ENCODE measurements at regions not wholly inside any gene's neighbourhood (a gene's known extent, or its start where the extent isn't known, plus 50 kb on each side); places are given as distances from the start of the nearest gene placed in this dataset.

DNA sequence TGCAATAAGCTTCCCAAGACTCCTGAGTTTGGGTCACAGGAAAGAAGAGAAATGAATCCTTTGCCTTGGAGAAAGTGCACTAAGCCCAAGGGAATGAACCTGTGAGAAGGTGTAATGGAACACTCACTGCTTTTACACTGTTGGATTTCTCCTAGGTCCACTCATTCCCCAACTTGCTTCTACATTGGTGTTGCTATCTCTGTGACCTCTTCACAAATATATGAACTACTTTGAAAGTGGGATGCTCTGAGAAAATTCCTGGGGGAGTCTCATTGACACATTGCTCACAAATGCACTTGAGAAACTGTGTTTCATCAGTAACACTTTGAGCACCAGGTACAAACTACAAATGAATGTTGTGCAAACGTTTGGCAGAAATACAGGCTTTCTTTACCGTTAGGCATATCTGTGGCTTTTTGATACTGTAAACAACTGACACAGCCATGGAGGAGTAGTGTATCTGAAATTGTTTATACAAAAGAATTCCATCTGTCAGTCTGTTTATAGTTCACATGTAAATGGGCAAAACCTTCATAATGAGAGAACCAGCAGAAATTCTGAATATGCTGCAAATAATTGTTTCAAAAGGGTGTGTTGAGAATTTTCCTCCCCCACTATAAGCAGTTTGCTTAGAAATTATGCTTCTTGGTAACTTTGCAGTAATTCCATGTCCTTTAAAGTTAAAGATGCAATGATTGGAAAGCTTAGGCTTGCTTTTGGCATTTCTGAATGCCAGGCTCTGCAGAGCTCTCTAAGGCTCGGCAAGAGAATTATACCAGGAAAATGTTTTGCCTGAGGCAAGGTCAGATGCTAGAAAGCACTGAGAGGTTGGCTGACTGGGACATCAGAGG lies 348.5 kb upstream of the DDHD1 start:
- DNase-seq, result no peak

DNA sequence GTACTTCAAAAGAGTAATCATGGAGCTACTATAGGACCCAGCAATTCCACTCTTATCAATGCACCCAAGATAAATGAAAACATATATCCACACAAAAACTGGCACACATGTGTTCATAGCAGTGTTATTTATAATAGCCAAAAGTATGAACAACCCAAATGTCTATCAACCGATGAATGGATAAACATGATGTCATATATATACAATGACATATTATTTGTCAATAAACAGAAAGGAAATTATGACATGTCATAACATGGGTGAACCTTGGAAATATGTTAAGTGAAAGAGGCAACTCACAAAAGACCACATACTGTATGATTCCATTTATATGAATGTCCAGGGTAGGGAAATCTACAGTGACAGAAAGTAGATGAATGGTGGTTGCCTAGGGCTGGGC lies 347.1 kb upstream of the DDHD1 start:
- no peak for DNase-seq

DNA sequence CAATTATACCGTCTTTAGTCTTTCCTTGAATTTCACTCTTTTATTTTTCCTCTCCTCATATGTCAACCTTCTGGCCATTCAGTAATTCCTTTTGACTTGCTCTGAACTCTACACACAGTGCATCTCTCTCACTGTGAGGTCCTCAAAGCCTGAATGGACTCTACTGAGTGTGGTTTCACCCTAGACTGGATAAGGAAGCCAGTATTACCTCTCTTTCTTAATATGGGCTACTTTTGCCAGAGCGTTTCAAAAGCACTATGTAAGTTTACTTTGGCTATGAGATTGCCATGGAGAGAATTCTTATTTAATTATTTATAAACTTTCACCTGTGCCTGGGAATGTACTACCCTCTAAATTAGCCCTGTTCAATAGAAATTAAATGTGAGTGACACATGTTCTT lies 343.5 kb upstream of the DDHD1 start:
- no peak for DNase-seq

DNA sequence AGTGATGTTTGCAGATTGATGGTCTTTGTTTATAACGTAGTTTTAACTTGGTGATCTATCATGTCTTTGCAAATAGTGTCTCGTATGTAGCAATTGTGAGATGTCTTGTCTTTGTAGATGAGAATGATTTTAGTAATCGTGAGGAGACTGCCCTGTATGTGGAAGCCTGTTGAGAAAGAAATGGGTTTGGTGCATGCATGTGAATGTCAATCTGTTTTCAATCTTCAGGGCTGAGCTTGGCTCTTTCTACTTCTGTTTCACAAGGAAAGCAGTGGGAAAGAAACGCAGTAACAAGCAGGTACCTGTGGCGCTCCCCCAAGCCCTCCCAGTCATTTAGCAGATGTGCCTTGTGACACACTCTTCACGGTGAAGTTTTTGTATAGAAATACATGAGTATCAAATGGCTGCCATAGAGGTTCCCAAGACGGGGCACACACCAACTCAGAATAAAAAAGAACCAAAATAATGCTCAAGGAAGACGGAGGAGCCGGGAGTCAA lies 342.8 kb upstream of the DDHD1 start:
- DNase-seq, result no peak

DNA sequence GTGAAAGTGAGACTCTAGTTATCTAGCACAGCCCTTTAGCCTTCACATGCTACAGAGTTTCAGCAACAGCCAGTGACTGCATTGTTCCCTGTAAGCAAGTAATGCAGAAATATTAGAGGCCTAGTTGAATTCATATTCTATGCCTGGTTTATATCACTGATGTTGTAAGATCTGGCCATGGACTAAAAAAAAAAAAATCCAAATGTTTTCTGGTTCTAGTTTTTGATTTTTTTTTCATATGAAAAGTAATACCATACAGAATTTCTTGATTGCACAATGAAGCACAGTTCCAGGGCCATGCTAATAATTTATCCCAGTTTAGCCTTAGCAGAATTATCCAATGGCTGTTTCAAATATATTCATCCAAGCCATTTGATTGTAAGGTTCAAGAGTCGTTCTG lies 341.5 kb upstream of the DDHD1 start:
- no peak for DNase-seq

DNA sequence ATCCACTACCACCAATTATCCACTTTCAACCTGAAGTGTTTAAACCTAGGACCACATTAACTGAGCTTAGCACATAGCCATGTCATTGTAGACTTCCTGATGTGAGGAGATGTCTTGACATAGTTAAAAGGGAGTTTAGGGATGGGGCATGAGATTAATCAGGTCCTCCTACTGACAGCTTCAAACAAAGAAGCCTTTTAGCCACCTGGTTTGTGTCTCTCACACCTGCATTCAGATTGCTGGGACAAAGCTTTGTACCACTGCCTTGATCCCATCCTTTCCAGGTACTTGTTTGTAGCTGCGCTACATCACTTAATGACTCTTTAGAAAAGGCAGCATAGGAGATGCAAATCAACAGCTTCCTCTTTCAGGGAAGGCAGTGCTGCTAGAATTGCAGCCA lies 340.7 kb upstream of the DDHD1 start:
- no peak for DNase-seq

DNA sequence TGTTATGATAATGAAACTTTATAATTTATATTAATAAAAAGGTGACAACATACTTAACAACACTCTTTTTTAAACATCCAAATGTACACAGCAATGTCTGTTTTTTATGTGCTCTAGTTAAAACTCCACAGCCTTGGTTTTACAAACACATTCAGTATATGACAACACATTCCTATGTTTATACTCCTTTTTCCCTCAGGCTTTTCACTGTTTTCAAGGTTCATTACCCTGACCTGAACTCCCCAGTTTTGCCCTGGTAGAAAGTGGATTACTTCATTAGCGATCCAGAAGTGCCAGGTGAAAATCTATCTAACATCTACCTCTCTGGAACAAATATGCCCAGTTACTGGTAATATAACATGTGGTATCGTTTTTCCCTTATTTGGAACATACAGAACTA lies 340.2 kb upstream of the DDHD1 start:
- DNase-seq, result no peak

DNA sequence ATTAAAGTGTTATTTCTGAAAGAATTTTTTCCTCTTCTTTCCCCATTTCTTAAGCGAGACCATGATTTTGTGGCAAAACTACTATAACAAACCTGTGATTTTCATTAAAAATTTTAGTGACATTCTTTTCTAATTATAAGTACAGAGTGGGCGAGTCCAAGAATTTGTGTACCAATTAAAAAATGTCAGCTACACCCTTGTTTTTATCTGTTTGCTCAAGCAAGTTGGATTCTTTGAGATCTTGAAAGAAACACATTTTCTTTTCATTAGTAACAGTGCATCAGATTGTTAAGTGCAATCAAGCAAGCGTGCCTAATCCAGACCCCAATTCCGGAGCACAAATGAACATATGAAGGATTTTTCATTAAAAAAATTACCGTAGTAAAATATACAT lies 338.8 kb upstream of the DDHD1 start:
- no peak for DNase-seq

DNA sequence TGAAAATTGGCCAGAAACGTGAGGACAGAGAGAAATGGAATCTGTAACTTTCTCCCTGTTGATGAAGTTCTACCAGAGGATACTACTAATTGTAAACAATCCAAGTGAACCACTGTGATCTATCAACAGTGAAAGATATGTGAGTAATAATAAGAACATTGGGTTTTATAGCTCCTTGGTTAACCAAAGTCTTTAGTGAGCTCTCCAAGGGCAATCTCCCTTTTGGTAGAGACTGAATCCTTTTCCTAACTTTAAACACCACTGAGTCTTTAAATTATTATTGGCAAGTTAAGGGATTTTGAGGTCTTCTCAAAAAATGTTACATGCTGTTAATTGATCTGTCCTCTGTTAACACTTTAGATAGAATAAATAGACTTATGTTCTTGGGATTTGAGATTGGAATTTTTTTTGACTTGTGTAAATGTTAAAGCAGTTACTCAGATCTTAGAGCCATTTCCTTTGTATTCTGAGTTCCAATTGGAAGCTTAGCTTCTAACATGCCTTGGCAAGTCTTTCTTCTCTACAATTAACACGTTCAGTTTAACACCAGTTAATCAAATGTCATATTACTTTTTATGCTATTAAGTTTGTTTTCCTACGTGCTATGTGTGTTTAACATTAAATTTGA lies 338.2 kb upstream of the DDHD1 start:
- DNase-seq, result no peak

DNA sequence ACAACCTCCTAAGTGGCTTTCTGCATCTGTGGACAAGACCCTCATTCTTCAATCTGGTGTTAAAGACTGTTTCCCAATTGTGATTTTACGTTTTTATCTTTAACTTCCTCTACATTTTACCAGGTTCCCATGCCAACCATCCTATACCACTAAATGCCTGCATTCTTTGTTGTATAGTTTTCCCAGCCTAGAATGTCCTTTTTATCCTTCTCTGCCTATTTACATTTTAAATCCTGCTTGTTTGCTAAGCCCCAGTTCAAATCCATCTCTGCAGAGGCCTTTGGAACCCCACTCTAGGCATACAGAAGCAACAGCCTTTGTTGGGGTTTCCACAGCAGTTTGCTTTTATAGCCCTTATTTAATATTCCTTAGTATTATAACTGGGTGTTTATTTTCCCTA lies 325.1 kb upstream of the DDHD1 start:
- no peak for DNase-seq

DNA sequence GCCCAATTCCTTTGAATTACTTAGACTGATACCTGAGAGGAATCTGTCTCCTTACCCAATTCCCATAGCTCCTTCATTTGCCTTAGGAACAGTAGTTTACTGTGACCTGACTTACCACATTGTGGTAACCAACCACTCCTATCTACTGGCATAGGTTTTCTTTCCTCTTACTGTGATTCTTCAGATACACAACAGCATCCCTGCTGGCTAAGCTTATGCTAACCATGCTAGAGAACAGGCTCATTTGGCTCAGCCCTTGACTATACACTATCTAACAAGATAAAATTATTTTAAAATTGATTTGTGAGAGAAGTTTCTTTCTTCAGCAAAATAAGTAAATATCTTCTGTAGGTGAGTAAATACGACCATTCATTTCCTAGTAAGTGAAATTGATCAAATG lies 320.4 kb upstream of the DDHD1 start:
- DNase-seq, result no peak

DNA sequence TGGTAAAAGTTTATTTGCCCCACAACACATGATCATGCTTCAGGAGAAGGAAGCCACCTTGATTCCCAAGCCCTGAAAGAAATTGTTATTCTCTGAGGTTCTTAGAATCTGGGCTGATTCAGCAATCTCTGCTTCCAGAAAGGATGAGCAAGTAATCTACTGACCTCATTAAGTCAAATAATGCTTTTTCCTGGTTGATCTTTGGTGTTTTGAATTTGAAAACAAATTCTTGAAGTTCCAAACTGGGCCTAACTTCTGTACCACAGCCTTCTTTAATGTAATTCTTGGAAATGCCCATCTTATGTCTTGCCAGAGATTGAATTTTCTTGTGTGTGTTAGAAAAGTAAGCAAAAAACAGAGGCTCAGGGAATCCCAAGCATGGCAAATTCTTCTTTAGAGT lies 319.2 kb upstream of the DDHD1 start:
- DNase-seq, result no peak

DNA sequence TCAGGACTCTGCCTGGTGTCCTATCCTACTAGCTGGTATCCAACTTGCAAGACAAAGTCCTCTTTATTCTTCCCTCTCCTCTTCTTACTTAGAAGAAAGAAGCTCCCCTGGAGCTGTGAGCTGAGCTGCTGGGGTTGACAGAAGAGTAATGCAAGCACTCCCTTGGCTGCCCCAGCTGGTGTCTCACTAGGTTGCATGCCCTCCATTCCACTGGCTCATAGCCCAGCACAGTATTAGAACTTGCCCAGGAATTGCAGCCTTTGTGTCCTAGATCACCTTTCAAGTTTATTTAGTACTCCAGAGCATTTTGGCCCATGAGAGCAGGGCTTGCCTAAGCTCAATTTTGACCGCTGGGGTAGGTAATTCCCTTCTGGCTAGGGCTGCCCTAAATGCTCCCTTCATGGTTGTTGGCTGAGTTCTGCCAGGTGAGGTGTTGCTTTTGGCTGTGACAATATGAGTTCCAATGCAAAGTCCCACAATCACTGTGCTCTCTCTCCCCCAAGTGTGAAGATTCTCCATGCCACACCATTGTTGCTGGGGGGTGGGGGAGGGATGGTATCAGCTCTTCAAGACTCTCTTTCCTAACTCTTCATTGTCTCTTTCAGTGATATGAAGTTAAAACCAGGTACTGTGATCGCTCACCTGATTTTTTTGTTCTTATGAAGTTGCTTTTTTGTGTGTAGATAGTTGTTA lies 317.4 kb upstream of the DDHD1 start:
- DNase-seq, result no peak

DNA sequence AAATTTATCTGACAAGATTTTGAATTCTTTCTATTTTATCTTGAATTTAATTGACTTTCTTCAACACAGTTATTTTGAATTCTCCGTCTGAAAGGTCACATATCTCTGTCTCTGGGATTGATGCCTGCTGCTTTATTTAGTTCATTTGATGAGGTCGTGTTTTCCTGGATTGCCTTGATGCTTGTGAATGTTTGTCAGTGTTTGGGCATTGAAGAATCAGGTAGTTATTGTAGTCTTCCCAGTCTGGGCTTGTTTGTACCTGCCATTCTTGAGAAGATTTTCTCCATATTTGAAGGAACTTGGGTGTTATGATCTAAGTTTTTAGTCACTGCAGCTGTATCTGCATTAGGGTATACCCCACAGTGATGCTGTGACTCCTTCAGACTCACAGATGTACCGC lies 315.8 kb upstream of the DDHD1 start:
- no peak for DNase-seq

DNA sequence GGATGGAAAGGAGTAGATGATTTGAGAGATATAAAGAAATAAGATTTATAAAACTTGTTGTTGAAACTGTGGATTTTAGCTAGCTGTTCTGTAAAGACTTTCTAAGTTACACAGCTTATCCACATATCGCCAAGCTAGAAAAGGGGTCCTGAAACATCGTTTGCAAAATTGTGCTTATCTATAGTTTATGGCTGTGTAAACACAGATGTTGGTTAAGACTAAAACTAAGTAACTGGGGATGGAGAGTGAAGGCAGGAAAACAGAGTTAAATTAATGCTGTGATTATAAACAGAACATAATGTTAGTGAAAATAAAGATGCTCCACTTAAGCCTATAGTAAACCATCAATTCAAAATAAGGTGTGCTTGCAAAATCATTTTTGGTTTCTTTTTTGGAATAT lies 311.3 kb upstream of the DDHD1 start:
- DNase-seq, result no peak

DNA sequence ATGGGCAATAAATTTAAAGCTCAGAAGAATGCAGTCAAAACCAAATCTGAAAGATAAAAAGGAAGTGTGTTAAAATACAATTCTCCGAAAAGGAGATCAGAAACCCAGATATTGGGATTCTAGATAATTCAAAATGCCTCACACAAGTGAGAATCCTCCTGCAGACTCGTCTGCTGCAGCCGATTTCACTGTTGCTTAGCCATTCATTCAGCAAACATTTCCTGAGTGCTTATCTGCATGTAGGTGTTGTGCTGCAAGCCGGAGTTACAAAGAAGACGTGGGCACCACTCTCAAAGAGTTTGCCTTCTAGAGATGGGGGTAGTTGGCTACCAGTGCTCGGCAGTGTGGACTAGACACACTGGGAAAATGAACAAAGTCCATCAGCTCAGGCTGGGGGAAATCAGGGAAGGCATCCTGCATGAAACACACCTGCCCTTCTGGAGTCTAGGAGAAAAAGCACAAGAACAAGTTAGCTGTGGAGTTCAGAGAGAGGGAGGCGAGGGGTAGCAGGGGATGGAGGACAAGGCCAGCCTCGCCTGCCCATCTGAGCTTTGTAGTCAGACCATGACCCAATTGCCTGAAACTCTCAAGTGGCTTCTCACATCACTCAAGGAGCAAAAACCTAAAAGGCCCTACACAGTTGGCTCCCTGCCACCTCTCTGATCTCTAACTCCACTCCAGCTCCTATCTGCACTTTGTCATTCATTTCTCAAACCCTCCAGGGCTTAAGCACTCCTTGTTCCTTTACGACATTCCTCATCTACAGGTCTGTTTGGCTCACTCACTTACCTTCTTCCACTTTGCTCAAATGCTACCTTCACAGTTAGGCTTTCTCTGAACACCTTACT lies 310.0 kb upstream of the DDHD1 start:
- DNase-seq, result no peak

DNA sequence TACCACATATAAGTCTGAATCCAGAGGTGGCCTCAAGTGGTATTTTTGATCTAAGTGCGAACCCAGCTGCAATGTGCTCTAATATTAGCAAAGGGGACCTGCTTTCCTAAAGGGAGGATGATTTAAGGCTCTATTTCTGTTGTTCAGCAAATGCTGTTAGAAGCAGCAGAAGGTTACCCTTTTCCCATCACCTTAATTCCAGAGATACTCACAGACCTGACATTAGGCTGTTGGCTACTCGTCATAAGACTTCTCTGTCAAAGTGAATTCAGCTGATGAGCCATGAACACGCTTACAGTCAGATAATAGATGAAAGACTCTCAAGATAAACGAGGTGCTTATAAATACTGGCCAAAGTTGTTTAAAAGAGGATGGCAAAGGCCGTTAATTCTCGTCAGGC lies 308.7 kb upstream of the DDHD1 start:
- no peak for DNase-seq

DNA sequence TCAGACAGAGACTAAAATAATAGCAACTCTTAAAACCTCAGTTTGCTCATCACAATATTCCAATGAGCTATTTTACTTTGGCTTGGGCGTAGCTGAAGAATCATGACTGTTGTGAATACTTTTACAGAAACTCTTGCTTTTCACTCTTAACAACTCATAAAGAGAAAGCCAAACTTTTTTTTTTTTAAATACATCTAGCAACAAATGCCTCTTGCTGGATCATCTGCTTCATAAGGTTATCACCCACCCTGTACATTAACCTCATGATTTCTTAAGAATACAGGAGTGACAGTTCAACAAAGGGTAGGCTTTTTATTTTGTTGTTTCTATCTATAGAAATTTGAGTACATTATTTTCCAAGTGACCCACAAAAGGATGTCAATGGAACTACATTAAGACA lies 307.4 kb upstream of the DDHD1 start:
- DNase-seq, result no peak

DNA sequence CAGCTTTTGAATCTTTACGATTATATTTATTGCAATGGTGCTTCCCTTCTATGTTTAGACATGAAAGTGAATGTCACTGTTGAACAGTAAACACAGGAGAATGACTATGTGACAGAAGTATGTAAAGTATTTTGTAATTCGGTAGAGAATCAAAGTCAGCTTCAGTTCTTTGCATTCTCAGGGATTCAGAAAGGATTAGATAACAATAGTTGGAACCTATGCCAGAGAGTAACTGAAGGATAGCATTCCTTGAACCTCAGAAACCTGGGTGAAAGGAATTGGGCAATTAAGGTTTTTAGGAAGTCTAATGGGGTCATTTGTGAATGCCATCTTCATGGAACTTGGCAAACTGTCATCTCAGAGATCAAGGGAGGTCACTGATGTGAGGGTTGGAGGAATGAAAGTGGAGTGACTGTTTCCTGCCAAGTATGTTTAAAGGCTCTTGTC lies 305.3 kb upstream of the DDHD1 start:
- no peak for DNase-seq

DNA sequence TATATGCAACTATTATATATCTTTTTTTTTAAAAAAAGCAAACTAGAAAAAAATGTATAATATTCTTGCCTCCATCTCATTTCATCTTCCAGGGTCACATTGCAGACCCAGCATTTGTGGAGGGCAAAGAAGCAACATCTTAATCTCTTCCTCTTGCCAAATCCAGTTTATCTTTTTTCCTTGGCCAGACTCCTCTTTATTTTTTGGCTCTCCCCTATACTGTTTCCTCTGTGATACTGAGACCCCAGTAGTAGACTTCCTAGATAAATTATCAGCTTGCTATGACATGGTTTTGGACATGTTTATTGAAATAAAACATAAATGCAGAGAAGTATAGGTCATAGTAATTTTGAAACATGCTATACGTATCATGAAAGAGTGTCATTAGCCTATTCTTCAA lies 303.8 kb upstream of the DDHD1 start:
- DNase-seq, result no peak

DNA sequence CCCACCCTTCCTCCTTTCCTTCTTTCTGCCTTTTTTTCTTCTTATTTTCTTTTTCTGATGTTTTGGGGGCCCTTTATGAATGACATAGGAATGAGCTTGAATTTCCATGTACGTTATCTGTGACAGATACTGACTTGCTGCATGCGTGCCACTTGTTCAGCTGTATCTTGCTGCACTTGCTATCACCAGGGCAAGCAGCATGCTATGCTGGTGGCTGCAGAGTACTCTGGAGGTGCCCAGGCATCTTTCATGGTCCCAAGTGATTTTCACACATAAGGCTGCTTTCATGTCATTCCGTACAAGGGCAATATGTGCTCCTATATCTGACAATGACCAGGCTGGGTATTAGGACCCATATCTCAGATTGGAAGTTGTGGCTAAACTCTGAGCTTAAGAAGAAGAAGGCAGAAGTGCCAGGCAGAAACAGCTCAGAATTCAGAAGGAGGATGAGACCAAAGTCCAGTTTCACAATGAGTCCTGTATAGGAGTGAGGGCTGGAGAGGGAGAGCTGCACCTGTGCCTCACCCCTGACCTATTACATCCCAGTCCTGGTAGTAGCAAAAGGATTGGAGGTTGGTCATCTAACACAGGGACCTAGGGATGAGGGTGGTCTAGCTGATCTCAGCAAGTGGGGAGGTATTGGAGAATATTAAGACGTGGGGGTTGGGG lies 299.0 kb upstream of the DDHD1 start:
- no peak for DNase-seq

DNA sequence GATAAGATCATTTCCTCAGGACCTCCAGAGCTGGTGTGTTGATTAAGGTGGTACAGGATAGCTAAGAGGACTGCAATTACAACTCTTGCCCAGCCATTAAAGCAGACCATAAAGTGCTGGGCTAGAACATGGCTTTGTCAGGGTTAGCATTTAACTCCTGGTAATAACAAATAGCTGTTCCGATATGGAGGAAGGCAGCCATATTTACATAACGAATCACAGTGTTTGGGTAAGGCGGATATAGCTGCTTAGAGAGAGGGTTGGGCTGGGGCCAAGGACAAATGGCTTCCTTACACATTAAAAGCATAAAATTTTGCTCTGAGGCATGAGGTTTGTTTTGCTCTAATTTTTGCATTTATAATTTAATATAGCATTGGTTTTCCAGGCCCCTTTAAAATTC lies 297.7 kb upstream of the DDHD1 start:
- no peak for DNase-seq

Data from stimulated activated CD4-positive, alpha-beta T cell treated with anti-CD3 and anti-CD28 coated beads, Interleukin-4, amount 100 ng/mL, for 4 hours (primary cell).